H1 (cell line): ENCODE measurements at regions not wholly inside any gene's neighbourhood (a gene's known extent, or its start where the extent isn't known, plus 50 kb on each side); places are given as distances from the start of the nearest gene placed in this dataset.

Experiments used
- BACH1 ChIP-seq: IDR thresholded peaks from 2 replicates; pipeline ENCODE4 v1.6.1; 2012; ENCODE audit warnings: low read length, improper control_type of control experiment
- EGR1 ChIP-seq: IDR thresholded peaks from 2 replicates; pipeline ENCODE4 v1.6.1; 2011; ENCODE audit warnings: low read depth, low read length, borderline replicate concordance
- JUND ChIP-seq: IDR thresholded peaks from 2 replicates; pipeline ENCODE4 v1.6.1; 2011; ENCODE audit warnings: mild to moderate bottlenecking, improper control_type of control experiment, low read length
- SIN3A ChIP-seq, 2 experiments: IDR thresholded peaks in 1 of 2; conservative IDR thresholded peaks in 1 of 2; 2 replicates each; pipeline ENCODE4 v1.6.1; 2011 to 2012; ENCODE audit warnings: low read length in 2 of 2, improper control_type of control experiment in 1 of 2, low read depth in 1 of 2, mild to moderate bottlenecking in 1 of 2
- TCF12 ChIP-seq: IDR thresholded peaks from 2 replicates; pipeline ENCODE4 v1.6.1; 2011; ENCODE audit warnings: low read depth, mild to moderate bottlenecking, low read length
- TF ChIP-seq, protein P1 (sequence below): IDR thresholded peaks from 2 replicates; pipeline ENCODE4 v1.6.1; 2012; ENCODE audit warnings: inconsistent platforms
- TF ChIP-seq, protein P2 (sequence below), 3 experiments: IDR thresholded peaks; 1 replicate in 2 of 3; 2 replicates in 1 of 3; pipeline versions ENCODE4 v1.5.1 to v1.6.1; 2011; ENCODE audit warnings: low read length in 3 of 3, mild to moderate bottlenecking in 3 of 3, inconsistent platforms in 2 of 3, low read depth in 1 of 3, moderate library complexity in 1 of 3; ENCODE audit not compliant: insufficient read depth in 1 of 3; ENCODE audit errors: control extremely low read depth in 1 of 3

DNA sequence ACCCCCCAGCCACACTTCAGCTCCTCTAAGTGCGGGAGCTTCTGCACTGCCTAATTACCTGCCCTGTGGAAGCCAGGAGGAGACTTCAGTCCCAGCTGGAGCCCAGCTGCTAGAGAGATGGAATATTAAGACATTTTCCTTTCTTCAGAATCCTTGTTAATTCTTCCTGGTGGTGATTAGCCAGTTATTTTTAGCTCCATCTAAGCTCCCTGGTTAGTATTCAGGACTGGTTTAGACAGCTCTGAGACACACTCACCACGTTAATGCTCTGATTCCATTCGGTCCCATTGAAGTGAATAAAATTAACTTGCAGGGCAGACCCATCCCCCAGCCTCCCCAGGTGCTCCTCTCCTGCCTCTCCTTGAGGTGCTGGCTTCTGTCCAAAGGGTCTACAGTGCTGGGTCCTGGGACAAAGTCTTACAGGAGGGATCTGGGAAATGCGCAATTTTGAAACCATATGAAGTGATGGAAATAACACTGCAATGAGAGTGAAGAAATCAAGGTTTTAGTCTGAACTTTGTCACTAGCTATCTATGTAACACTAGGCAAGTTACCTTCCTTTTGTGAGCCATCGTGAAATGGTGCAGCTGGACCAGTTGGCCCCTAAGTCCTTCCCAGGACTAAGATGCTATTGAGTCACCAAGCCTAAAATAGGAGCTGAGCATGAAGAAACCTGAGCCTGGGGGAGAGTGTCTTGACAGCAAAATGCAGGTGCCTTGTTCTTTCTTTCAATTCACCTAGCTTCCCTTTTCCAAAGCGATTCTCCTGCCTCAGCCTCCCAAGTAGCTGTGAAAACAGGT lies 117.4 kb upstream of the ATP1A1 start:
- TF ChIP-seq BACH1 (no peak), TCF12 (no peak), EGR1 (no peak), JUND (no peak), SIN3A (conservative IDR thresholded peaks at IDR 0.05 in 1 of 2, IDR thresholded peaks at IDR 0.05 in 1 of 2; ENCODE audit: low read depth in 1 of 2, low read length in 2 of 2) (no peak)
- TF ChIP-seq, protein P1, sequence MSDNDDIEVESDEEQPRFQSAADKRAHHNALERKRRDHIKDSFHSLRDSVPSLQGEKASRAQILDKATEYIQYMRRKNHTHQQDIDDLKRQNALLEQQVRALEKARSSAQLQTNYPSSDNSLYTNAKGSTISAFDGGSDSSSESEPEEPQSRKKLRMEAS: no peak
- TF ChIP-seq, protein P2, sequence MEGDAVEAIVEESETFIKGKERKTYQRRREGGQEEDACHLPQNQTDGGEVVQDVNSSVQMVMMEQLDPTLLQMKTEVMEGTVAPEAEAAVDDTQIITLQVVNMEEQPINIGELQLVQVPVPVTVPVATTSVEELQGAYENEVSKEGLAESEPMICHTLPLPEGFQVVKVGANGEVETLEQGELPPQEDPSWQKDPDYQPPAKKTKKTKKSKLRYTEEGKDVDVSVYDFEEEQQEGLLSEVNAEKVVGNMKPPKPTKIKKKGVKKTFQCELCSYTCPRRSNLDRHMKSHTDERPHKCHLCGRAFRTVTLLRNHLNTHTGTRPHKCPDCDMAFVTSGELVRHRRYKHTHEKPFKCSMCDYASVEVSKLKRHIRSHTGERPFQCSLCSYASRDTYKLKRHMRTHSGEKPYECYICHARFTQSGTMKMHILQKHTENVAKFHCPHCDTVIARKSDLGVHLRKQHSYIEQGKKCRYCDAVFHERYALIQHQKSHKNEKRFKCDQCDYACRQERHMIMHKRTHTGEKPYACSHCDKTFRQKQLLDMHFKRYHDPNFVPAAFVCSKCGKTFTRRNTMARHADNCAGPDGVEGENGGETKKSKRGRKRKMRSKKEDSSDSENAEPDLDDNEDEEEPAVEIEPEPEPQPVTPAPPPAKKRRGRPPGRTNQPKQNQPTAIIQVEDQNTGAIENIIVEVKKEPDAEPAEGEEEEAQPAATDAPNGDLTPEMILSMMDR (IDR thresholded peaks at IDR 0.05; ENCODE audit: control extremely low read depth in 1 of 3, insufficient read depth in 1 of 3, low read depth in 1 of 3, low read length in 3 of 3): no peak
